Skeletal muscle tissue (tissue), 3 donors: ENCODE measurements at regions not wholly inside any gene's neighbourhood (a gene's known extent, or its start where the extent isn't known, plus 50 kb on each side); places are given as distances from the start of the nearest gene placed in this dataset.

Experiments
- H3K27ac ChIP-seq: one replicate; pipeline ENCODE4 v1.7.0; 2013; ENCODE audit warnings: mild to moderate bottlenecking, low read depth, low read length, inconsistent platforms
- H3K27me3 ChIP-seq, 3 donors: one replicate each; pipeline ENCODE4 v1.7.0; 2013; ENCODE audit warnings: low read length in 3 of 3; ENCODE audit not compliant: control insufficient read depth in 3 of 3, insufficient read depth in 3 of 3
- H3K36me3 ChIP-seq, 3 donors: one replicate each; pipeline ENCODE4 v1.7.0; 2013; ENCODE audit warnings: low read length in 3 of 3; ENCODE audit not compliant: control insufficient read depth in 3 of 3, insufficient read depth in 3 of 3
- H3K4me1 ChIP-seq, 3 donors: one replicate each; pipeline ENCODE4 v1.7.0; 2013; ENCODE audit warnings: low read length in 3 of 3, mild to moderate bottlenecking in 3 of 3; ENCODE audit not compliant: control insufficient read depth in 3 of 3, insufficient read depth in 3 of 3
- H3K4me3 ChIP-seq, 3 donors: one replicate each; pipeline ENCODE4 v1.7.0; 2013; ENCODE audit warnings: low read length in 3 of 3
- H3K9ac ChIP-seq, 3 donors: one replicate each; pipeline ENCODE4 v1.7.0; 2013; ENCODE audit warnings: low read length in 3 of 3, mild to moderate bottlenecking in 3 of 3, moderate library complexity in 2 of 3, low read depth in 1 of 3
- H3K9me3 ChIP-seq, 3 donors: one replicate each; pipeline ENCODE4 v1.7.0; 2013; ENCODE audit warnings: low read length in 3 of 3; ENCODE audit not compliant: control insufficient read depth in 3 of 3
- donor health status: Osteomylitis.

DNA sequence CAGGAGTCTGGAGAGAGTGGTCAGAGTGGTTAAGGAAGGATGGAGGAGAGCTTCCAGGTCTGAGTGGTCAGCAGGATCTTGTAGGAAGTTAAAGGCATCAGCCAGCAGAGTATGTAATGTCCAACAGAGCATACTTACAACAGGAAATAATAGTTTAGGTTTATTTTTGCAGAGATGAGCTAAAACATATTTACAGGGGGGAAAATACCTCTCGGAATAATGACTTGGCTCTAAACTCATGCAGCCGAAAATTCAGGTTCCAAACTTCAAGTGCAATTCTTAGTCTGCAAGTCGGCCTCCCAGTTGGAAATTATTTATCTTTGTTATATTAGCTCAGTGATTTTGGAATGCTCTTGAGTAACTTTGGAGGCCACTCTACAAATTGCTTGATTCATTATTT, 385.0 kb upstream of the C2CD4B start:
- Histone ChIP-seq H3K27ac (no peak overlapping the region), H3K4me1 (peaks cover 28 to 46% (median 37%) of the 10 kb centered on the region in 3 donors), H3K36me3 (no peaks in the 10 kb centered on the region), H3K9me3 (no peaks in the 10 kb centered on the region), H3K4me3 (no peak overlapping the region), H3K9ac (no peak overlapping the region), H3K27me3 (no peaks in the 10 kb centered on the region)

DNA sequence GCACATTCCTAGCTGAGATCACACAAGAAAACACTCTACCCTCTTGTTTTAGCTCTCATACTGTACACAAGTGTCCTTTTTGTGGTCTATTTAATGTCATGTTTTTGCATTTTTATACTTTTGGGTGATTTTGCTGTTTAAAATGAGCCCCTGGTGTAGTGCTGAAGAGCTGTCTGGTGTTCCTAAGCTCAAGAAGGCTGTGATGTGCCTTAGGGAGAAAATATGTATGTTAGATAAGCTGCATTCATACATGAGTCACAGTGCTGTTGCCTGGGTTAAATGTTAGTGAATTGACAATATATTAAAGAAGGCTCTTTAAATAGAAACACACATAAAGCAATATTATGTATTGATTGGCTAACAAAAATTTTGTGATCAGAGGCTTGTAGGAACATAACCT, 387.4 kb upstream of the C2CD4B start:
- Histone ChIP-seq H3K9ac (no peak overlapping the region), H3K27me3 (no peaks in the 10 kb centered on the region), H3K9me3 (no peaks in the 10 kb centered on the region), H3K4me1 (peaks cover 6 to 22% (median 14%) of the 10 kb centered on the region in 3 donors), H3K4me3 (no peak overlapping the region), H3K36me3 (no peaks in the 10 kb centered on the region), H3K27ac (no peak overlapping the region)

DNA sequence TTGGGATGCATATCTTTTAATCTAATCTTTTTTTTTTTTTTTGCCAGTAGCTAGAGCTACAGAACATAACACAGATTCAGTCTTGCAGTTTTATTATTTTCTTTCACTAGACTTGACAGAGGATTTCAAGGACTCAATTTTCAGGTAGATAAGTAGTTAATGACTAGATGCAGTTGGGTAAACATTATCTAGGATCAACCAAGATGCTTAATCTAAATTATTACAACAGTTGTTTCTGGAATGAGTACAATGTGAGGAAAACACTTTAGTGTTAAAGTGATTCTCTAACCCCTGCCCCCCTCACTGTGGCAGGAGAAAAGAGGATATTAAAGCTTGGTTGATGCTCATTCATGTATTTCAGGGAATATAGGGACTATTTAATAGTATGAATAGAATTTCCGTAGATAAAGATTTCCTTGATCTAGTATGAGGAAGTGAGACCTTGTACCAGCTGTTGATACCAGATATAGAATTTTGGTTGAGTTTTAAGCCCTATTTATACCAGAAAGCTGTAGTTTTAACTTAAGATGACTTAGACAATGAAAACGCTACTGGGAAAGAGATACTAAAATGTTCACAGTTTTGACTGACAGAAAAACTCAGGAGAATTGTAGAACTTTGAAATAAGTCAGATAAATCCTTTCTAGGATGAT, 389.0 kb upstream of the C2CD4B start:
- H3K9ac ChIP-seq, result no peak overlapping the region

DNA sequence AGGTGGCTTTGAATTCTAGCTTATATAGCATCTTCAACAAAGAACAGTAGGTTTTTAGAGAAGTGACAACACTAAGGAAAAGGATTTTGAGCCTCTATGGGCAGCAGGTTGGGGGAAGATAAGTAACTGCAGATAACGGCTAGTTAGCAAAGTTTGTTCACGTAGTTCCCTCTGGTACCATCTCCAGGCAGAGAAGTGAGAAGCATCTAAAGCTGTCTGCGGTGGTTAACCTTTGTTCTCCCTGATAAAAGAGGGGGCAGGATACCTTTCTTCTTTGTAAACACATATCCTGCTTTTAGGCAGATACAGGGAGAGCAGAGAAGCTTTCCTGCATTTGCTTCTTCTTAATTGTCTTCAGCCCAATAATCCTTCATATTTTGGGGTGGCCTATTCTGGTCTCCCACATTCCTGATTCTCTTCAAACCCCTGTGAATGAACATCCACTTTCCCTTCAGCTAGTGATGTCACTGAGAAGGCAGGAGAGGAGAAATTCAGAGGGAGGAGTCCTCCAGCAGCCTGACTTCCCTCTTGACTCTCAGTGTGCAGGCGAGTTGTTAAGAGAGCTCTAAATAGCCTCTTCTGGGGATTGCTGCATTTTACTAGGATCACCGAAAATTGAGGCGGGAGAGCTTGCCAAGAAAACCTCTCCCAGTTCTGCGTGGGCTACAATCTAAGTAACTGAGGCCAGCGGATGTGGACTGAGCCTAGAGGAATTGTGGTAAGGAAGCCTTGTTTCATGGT, 393.7 kb upstream of the C2CD4B start:
- H3K4me1 ChIP-seq, result peaks cover 6 to 12% (median 11%) of the 10 kb centered on the region in 3 donors
- H3K36me3 ChIP-seq, result no peaks in the 10 kb centered on the region
- no peaks in the 10 kb centered on the region for H3K9me3 ChIP-seq
- H3K4me3 ChIP-seq, result no peak overlapping the region
- H3K9ac ChIP-seq, result no peak overlapping the region
- H3K27ac ChIP-seq, result no peak overlapping the region
- no peaks in the 10 kb centered on the region for H3K27me3 ChIP-seq

More for the DNA sequence above, 389.0 kb upstream of the C2CD4B start:
- Histone ChIP-seq H3K27ac (no peak overlapping the region), H3K36me3 (no peaks in the 10 kb centered on the region), H3K4me3 (no peak overlapping the region), H3K27me3 (no peaks in the 10 kb centered on the region), H3K4me1 (peaks cover 4 to 8% (median 5%) of the 10 kb centered on the region in 3 donors), H3K9me3 (no peaks in the 10 kb centered on the region)

DNA sequence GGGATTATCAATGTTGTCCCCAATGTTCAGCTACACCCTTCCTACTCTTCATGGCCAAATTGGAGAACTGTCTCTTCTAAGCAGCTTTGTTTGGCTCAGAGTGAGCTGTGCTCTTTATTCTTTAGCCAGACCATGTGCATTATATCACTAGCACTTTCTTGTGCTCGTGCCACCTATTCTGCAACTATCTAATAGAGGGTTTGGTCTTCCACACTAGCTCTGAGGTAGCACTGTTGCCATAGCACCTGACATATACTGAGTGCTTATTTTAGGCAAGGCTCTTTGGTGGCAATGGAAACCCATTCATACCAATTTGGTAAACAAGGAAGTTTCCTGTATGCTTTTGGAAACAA, 394.3 kb upstream of the C2CD4B start:
- H3K27me3 ChIP-seq, result no peaks in the 10 kb centered on the region
- H3K9ac ChIP-seq, result no peak overlapping the region
- no peak overlapping the region for H3K27ac ChIP-seq
- peaks cover 6 to 15% (median 12%) of the 10 kb centered on the region in 3 donors for H3K4me1 ChIP-seq
- no peaks in the 10 kb centered on the region for H3K9me3 ChIP-seq
- no peaks in the 10 kb centered on the region for H3K36me3 ChIP-seq
- H3K4me3 ChIP-seq, result no peak overlapping the region

DNA sequence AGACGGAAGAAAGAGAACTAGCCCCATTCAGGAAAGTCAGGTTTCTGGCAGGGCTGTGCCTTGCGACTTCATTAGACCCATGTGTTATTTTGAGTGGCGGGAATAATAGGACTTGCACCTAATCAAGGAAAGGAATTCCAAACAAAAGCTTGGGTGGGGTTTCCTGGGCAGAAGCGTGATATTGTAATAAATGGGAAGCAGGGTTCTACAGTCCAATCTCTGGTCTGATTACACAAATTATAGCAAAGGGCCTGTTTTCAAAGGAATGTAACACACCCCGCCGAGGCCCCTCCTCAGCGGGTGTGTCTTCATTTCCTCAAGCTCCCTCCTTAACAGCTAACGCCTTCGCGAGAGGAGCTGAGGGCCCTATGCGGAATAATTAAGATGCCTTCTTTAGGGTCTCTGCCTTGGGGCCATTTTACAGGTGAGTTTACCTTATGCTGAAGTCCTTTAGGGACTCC, 396.0 kb upstream of the C2CD4B start:
- Histone ChIP-seq H3K9me3 (no peaks in the 10 kb centered on the region), H3K4me1 (peaks cover 13 to 23% (median 17%) of the 10 kb centered on the region in 3 donors), H3K4me3 (peak overlapping the region in 2 of 3 donors; percentile 24), H3K27me3 (no peaks in the 10 kb centered on the region), H3K9ac (no peak overlapping the region), H3K36me3 (no peaks in the 10 kb centered on the region), H3K27ac (no peak overlapping the region)

DNA sequence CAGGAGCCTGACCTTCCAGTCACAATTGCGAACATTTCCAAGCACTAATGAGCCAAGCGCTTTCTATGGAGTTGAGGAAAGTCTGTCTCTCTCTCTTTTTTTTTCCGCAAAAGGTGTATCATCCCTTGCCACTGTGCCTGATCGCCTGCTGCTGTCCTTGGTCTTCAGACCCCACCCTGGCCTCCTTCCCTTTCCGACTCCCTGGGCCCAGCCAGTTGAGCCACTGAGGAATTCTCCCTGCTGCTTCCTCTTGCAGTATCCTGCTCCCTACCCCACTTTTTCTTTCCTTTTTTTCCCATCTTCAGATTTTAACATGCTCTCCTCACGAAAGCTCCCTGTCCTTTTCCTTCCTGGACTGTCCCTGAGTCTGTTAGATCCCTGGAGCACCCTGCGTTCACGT, 396.5 kb upstream of the C2CD4B start:
- Histone ChIP-seq H3K27ac (no peak overlapping the region), H3K4me3 (peak overlapping the region in 2 of 3 donors; percentile 24)

DNA sequence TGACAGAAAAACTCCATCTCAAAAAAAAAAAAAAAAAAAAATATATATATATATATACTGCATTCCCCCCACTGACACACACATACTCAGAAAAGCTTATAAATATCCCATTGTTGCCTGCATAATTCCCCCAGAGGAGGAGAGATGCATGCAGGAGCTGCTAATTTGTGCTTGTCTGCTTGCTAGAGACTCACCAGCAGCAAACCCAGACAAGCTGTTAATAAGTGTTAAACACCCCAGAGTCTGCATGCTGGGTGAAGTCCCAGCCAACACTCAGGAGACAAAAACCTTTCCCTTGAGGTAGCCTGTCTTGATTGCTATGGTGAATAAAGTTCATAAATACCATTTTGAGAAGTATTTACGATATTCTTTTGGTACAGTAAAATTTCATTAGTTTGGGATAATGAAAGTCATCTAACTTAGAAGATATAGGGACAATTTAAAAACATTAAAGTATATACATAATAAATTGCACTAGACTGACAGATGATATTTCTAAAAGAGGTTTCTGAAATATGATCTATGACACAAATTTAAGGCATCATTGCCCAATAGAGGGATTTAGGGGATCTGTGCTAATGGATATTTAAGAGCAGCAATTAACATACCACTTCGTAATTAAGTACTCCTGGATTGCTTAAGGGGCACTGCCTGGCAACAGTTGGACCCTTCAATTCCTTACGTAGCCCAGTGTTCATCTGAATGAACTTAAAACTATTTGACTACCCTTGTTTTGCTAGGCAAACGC, 400.0 kb upstream of the C2CD4B start:
- H3K9me3 ChIP-seq, result no peaks in the 10 kb centered on the region
- H3K27ac ChIP-seq, result no peak overlapping the region
- no peaks in the 10 kb centered on the region for H3K27me3 ChIP-seq
- peaks cover 7 to 37% (median 12%) of the 10 kb centered on the region in 3 donors for H3K4me1 ChIP-seq
- H3K4me3 ChIP-seq, result no peak overlapping the region
- peaks cover 0 to 4% (median 0%) of the 10 kb centered on the region in 3 donors for H3K36me3 ChIP-seq
- no peak overlapping the region for H3K9ac ChIP-seq

More for the DNA sequence above, 396.5 kb upstream of the C2CD4B start:
- peaks cover 0 to 2% (median 0%) of the 10 kb centered on the region in 3 donors for H3K36me3 ChIP-seq
- H3K27me3 ChIP-seq, result no peaks in the 10 kb centered on the region
- peaks cover 13 to 25% (median 17%) of the 10 kb centered on the region in 3 donors for H3K4me1 ChIP-seq
- H3K9ac ChIP-seq, result no peak overlapping the region
- no peaks in the 10 kb centered on the region for H3K9me3 ChIP-seq

DNA sequence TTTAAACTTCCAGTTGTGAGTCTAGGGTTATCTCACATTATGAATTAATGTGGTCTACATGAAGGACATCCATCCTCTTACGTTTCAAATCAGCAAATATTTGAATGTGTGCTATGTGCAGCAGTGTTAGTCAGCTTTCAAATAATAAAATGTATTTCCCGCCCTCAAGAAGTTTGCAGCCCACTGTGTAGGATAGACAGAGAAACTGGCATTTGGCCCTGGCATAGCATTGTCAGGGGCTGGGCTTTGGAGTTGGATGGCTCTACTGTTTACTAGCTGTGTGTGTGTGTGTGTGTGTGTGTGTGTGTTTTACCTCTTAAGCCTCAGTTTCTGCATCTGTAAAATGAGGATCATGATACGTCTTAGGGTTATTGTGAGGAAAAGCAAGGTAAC, 400.5 kb upstream of the C2CD4B start:
- Histone ChIP-seq H3K4me3 (no peak overlapping the region), H3K9ac (no peak overlapping the region), H3K9me3 (no peaks in the 10 kb centered on the region), H3K4me1 (peaks cover 9 to 43% (median 14%) of the 10 kb centered on the region in 3 donors), H3K27ac (no peak overlapping the region), H3K27me3 (no peaks in the 10 kb centered on the region), H3K36me3 (peaks cover 0 to 4% (median 0%) of the 10 kb centered on the region in 3 donors)
